GM19455 (cell line): ENCODE measurements at regions not wholly inside any gene's neighbourhood (a gene's known extent, or its start where the extent isn't known, plus 50 kb on each side); places are given as distances from the start of the nearest gene placed in this dataset.
"Not testable (repeated sequence)": the region's sequence is repeated elsewhere in the genome, so short reads cannot be mapped to it uniquely, and the experiment has no call there.

ENCODE experiments used
- ATAC-seq: cut with Tn5 transposase; IDR thresholded peaks from one replicate; pipeline ENCODE4 v1.9.1; 2021; ENCODE audit not compliant: unreplicated experiment

DNA sequence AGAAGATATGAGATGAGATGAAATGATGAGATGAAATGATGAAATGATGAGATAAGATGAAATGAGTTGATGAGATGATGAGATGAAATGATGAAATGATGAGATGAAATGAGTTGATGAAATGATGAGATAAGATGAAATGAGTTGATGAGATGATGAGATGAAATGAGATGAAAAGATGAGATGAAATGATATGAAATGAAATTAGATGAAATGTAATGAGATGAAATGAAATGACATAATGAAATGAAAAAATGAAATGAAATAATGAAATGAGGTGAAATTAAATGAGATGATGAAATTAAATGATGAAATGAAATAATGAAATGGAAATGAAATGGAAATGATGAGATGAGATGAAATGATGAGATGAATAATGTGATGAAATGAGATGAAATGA is 231.6 kb downstream of the GOLGA6L6 start:
- ATAC-seq = not testable (repeated sequence)

DNA sequence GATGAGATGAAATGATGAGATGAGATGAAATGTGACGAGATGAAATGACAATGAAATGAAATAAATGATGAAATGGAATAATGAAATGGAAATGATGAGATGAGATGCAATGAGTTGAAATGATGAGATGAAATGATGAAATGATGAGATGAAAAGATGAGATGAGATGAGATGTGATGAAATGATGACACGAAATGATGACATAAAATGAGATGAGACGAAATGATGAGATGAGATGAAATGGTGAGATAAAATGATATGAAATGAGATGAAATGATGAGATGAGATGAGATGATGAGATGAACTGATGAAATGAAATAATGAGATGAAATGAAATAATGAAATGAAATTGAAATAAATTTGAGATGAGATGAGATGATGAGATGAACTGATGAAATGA is 232.2 kb downstream of the GOLGA6L6 start:
- ATAC-seq = not testable (repeated sequence)

DNA sequence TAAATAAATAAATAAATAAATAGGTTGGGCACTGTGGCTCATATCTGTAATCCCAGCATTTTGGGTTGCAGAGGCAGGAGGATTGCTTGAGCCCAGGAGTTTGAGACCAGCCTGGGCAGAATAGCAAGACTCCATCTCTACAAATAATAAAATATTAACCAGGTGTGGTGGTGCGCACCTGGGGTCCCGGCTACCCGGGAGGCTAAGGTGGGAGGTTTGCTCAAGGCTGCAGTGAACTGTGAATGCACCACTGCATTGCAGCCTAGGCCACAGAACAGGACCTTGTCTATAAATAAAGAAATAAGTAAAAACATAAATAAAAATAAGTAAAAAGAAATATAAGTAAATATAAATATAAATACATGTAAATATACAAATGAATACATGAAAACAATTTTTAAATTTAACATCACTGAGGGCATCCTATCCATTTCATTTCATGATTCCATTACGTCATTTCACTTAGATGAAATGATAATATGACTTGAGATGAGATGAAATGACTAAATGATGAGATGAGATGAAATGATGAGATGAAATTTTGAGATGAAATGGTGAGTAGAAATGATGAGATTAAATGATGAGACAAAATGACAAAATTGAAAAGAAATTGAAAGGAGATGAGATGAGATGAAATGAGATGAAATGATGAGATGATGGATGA is 233.4 kb downstream of the GOLGA6L6 start:
- ATAC-seq = not testable (repeated sequence)

DNA sequence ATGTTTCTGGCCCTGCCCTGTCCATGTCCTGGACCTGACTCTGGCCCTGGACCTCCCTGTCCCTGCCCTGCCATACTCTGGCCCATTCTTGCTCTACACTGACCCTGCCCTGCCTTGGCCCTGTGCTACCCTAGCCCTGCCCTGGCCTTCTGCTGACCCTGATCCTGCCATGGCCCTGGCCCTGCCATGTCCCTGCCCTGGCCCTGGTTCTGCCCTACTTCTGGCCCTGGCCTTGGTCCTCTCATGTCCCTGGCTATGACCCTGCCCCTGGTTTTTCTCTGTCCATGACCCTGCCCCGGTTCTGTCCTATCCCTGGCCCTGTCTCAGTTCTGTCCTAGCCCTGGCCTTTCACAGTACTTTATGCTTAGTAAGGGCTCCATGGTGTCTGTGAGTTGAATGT is 234.5 kb downstream of the GOLGA6L6 start:
- ATAC-seq = not testable (repeated sequence)

DNA sequence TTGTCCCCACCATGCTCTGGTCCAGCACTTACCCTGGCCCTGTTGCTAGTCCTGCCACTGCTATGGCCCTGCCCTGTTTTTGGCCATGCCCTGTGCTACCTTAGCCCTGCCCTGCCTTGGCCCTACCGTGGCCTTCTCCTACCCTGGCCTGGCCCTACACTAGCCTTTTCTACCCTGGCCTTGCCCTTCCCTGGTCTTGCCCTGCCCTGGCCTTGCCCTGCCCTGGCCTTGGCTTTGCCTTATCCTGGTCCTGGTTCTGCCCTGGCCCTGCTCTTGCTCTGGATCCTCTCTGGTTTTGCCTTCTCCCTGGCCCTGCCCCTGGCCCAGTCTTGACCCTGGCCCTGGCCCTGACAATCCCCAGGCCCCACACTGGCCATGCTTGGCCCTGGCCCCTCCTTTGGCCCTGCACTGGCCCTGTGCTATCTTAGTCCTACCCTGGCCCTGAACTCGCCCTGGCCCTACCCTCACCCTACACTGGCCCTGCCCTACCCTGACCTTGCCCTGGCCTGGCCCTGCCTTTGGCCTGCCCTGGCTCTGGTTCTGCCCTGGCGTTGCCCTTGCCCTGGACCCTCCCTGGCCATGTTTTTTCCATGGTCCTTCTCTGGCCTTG is 235.0 kb downstream of the GOLGA6L6 start:
- not testable (repeated sequence) for ATAC-seq

DNA sequence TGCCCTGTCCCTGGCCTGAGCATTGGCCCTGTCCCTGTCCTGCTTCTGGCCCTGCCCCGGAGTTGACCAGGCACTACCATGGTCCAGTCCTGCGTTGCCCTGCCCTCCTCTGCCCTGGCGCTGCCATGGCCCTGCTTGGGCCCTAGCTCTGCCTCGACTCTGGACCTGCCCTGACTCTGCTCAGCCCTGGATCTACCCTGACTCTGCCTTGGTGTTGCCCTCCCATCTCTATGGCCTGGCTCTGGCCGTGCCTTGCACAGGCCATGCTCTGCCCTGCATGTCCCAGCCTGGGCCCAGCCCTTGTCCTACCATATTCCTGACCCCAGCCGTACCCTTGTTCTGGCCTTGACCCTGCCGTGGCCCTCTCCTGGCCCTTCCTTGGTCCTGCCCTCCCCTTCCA is 235.7 kb downstream of the GOLGA6L6 start:
- not testable (repeated sequence) for ATAC-seq

DNA sequence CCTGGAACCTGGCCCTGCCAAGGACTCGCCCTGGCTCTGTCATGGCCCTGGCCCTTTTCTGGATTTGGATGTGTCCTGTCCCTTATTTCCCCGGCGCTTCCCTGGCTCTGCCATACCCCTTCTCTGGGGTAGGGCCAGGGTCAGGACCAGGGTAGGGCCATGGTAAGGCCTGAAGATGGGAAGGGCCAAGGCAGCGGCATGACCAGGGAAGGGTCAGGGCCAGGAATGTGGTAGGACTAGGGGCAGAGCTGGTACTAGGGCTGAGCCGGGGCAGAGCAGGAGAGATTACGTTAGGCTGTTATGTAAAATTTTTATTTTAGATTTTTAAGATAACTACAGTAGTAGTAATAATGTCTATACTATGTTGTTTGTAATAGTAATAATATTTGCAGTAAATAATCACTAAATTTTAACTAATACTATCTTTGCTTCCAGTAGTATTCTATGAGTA is 236.6 kb downstream of the GOLGA6L6 start:
- ATAC-seq = not testable (repeated sequence)

DNA sequence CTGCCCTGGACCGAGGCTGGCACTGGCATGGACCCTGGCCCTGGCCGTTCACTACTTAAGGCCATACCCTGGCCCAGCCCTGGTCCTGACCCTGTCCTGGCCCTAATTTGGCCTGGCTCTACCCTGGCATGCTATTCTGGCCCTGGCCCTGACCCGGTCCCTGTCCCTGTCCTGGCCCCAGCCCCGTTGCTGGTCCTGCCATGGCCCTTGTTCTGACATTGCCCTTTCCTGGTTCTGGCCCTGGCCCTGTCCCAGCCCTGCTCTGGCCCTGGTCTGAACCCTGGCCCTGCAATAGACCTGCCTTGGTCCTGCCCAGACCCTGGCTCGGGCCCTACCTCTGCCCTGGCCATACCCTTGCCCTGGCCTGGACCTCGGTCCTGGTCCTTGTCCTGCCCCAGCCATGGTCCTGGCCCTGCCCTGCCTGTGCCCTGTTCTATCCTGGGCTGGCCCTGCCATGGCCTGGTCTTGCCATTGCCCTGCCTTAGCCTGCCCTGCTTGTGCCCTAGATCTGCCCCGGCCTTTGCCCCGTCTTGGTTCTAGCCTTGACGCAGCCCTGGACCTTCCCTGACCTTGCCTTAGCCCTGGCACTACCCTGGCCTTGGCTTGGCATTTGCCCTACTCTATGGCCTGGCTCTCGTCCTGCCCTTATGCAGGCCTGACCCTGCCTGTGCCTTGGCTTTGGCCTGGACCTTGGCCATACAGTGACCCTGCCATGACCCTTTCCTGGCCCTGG is 237.2 kb downstream of the GOLGA6L6 start:
- not testable (repeated sequence) for ATAC-seq

DNA sequence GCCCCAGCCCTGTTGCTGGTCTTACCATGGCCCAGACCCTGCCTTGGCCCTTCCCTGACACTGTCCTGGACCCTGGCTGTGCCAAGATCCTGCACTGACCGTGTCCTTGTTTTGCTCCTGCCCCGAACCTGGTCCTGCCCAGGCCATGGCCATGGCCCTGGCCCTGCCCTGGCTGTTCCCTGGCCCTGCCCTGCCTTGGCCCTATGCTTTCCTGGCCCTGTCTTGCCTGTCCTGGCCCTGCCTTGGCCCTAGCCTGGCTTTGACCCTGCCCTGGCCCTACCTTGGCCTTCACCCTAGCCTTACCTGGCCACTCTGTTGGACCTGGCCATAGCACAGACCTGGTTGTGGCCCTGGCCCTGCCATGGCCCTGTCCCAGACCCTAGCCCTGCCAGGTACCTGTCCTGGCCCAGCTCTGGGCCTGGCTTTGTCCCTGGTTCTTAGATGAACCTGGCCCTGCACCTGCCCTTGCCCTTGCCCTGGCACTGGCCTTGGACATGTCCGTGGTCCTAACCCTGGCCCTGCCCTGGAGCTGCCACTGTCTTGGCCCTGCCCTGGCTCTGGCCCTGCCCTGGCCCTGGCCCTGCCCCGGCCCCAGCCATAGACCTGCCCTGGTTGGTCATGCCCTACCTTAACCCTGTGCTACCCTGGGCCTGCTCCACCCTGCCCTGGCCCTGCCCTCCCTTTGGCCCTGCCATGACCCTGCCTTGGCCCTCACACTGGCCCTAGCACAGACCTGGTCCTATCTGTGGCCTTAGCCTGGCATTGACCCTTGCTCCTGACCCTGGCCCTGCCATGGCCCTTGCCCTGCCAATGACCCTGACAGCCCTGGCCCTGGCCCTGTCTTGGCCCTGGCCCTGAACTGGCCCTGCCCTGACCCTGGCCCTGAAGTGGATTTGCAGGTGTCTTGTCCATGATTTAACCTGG is 238.1 kb downstream of the GOLGA6L6 start:
- ATAC-seq = not testable (repeated sequence)

DNA sequence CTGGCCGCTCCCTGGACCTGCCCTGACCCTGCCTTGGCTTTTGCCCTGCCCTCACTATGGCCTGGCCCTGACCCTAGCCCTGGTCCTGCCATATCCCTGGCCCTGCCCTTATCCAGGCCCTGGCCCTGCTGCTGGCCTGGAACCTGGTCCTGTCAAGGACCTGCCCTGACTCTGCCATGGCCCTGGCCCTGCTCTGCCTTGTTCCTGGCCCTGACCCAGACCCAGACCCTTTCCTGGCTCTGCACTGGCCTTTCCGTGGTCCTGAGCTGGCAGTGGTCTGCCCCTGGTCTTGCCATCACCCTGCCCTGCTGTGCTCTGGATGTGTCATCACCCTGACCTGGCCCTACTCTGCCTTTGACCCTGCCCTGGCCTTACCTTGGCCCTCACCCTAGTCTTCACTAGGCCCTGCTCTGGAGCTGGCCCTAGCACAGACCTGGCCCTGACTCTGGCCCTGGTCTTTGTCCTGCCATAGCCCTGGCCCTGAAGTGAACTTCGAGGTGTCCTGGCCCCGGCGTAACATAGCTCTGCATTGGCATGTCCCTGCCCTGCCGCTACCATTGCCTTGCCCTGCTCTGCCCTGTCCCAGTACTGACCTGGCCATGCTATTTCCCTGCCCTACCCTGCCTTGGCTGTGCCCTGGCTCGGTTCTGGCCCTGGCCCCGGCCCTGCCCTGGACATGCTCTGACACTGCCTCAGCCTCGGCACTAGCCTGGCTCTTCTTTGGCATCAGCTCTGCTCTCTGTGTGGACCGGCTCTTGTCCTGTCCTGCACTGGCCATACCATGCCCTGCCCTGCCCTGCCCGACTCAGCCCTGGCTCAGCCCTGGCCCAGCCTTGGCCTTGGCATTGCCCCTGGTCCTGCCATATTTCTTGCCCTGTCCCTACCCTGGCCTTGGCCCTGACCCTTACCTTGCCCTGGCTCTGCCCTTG is 239.2 kb downstream of the GOLGA6L6 start:
- ATAC-seq = not testable (repeated sequence)

DNA sequence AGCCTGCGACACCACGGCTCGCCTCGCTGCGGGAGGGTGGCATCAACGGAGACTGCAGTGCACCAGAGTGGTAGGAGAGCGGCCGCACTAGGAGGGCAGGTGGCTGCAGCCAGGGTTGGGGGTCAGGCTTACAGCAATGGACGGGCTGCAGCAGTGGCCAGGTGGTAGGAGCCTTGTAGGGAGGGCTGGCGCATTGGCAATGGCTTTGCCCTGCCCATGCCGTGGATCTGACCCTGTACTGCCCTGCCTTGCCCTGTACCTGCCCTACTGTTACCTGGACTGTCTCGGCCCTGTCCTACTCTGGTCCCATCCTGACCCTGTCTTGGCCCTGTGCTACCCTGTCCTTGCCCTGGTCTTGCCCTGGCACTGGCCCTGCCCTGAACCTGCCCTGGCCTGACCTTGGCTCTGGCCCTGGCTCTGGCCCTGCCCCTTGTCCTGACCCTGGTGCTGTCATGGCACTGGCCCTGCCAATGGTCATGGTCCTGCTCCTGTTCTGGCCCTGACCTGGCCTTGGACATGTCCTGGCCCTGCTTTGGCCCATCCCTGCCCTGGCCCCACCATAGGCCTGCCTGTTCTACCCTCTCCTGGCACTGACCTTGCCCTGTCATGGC is 240.0 kb downstream of the GOLGA6L6 start:
- not testable (repeated sequence) for ATAC-seq

DNA sequence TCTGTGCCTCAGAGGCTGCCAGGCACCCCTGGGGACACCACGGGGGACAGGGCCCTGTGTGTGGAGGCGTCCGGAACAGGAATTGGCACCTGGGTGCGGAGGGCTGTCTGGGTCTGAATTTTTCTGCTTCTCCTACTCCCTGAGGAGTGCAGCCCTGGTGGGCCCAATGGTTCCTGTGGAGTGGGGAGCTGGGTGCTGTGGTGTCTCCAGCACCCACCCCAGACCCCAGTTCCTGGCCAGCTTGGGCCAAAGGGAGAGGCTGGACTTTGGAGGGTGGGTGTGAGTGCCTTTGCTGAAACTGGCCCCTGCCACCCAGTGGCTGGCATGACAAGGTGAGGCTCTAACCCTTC is 240.6 kb downstream of the GOLGA6L6 start:
- not testable (repeated sequence) for ATAC-seq

DNA sequence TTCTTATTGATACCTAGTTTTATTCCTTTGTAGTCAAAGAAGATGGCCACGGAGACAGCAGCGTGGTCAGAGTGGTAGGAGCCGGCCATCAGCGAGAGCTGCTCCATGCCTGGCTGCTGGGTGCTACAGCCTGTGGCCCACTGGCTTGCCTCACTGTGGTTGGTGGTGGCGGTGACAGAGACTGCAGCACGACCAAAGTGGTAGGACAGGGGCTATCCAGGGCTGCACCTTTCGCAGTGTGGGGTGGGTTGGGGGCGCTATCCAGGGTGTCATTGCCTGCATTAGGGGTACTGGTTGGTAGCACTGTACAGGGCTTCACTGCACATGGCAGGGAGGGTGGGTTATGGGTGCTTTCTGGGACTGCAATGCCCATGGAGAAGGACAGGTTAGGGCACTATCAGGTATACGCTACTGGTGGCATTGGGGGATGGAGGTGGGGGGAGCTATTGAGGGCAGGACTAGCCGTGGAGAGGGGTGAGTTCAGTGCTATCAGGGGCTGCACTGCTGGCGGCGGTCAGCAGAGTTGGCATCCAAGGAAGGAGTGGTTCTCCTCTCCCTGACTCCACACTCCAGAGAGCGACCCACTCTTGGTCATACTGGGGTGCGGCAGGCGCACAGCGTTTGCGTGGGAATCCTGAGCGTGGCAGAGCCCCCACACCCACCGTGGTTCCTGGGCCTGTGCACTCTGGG is 241.1 kb downstream of the GOLGA6L6 start:
- ATAC-seq = not testable (repeated sequence)

DNA sequence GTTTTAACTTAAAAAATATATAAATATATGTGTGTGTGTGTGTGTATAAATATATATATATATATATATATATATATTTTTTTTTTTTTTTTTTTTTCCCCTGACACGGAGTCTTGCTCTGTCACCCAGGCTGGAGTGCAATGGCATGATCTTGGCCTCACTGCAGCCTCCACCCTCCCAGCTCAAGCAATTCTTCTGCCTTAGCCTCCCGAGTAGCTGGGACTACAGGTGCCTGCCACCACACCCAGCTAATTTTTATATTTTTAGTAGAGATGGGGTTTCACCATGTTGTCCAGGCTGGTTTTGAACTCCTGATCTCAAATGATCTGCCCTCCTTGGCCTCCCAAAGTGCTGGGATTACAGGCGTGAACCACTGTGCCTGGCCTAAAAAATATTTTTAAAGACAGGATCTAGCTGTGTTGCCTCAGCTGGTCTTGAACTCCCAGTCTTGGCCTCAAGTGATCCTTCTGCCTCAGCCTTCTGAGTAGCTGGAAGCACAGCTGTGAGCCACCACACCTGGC is 243.9 kb downstream of the GOLGA6L6 start:
- not testable (repeated sequence) for ATAC-seq

DNA sequence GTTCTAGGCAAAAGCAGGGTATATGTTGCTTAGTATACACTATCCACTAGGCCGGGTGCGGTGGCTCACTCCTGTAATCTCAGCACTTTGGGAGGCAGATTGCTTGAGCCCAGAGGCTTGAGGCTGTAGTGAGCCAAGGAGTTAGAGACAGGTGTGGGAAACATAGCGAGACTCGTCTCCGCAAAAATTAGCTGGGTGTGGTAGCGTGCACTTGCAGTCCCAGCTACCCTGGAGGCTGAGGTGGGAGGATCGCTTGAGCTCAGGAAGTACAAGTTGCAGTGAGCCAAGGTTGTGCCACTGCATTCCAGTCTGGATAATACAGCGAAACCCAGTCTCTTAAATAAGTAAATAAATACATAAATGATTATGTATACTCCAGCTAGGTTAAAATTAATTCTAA is 245.3 kb downstream of the GOLGA6L6 start:
- ATAC-seq = not testable (repeated sequence)

DNA sequence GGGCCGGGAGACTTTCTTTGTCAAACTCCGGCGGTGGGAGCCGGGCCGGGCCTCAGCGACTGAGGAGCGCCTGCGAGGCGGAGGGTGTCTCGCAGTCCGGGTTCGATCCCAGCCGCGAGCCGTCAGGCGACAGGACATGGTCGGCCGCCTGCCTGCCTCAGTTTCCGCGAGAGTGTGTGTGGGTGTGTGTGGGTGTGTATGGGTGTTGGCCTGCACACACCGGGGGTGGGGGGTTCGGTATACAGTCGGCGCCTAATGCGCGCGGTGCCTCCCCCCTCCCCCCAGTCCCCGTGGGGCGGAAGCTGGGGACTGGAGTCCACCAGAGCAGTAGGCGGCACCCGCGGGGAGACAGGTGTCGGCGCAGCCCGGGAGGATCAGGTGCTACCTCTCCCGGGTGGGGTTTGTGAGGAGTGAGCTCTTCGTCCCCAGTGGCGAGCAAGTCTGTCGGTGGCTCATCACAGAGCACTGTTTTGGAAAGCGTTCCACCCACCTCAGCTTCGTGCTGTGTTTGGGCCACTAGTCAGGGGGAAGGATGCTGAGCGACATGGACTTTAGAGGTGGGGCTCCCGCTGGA is 246.3 kb downstream of the GOLGA6L6 start:
- no peak for ATAC-seq

DNA sequence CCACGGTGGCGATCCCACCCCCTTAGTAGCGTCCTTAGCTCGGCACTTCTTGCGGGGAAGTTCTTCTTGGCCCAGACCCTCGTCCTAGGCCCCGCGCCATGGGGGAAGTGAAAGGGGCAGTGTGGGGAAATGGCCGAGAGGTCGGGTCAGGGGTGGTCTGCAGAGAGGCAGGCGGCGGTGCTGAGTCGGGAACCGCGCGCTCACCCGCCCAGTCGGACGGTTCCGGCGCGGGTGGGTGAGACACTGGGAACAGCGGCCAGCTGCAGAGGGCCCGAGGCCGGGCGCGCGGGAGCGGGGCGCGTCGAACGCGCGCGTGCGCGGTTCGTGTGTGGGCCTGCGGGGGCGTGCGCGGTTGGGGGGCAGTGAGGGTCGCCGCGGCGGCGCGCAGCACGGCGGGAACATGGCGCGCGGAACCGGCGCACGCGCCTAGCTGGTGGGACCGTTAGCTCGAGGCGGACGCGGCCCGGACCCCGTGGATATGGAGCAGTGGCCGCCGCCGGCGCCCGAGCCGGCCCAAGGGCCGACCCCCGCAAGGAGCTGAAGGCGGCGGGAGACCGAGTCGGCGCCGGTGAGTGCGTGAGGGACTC is 246.9 kb downstream of the GOLGA6L6 start:
- no peak for ATAC-seq
